ENCODE measurements at regions not wholly inside any gene's neighbourhood (a gene's known extent, or its start where the extent isn't known, plus 50 kb on each side); places are given as distances from the start of the nearest gene placed in this dataset.

DNA sequence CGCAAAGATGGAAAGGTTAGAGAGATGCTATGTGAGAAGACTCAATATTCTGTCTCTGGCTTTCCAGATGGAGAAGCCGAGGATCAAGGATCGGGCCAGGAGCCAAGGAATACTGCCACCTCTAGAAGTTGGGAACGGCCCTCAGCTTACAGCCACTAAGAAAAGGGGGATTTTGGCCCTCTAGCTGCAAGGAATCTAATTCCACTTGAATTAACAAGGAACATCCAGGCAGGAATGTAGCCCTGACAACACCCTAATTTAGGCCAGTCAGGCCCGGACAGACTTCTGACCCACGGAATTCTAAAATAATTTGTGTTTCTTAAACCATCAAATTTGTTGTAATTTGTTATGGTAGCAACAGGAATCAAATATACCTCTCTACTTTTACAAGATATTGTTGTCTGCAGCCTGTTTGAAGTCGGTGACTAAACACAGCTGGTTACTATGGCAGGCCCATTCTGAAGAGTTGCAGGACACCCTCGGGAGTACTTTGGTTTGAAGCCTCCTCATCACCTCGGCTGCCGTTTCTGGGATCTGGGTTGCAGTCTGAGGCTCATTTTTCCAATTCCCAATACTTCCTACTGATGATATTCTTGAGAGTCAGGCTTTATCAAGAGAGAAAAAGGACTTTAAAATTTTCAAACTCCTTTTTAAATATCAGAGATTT is 1131.2 kb downstream of the TSN start:
- TF ChIP-seq POLR2AphosphoS5 (IDR thresholded peaks at IDR 0.05; ENCODE audit: low read depth, low read length) (no peak), SIN3A (IDR thresholded peaks at IDR 0.05; ENCODE audit: borderline replicate concordance, insufficient read depth, low read length) (no peak), TAF1 (IDR thresholded peaks at IDR 0.05; ENCODE audit: borderline replicate concordance, insufficient read depth, low read length) (no peak), FOXP2 (optimal IDR thresholded peaks at IDR 0.05; ENCODE audit: borderline replicate concordance, extremely low read depth, extremely low read length, insufficient read depth) (no peak)
- TF ChIP-seq, protein P1, sequence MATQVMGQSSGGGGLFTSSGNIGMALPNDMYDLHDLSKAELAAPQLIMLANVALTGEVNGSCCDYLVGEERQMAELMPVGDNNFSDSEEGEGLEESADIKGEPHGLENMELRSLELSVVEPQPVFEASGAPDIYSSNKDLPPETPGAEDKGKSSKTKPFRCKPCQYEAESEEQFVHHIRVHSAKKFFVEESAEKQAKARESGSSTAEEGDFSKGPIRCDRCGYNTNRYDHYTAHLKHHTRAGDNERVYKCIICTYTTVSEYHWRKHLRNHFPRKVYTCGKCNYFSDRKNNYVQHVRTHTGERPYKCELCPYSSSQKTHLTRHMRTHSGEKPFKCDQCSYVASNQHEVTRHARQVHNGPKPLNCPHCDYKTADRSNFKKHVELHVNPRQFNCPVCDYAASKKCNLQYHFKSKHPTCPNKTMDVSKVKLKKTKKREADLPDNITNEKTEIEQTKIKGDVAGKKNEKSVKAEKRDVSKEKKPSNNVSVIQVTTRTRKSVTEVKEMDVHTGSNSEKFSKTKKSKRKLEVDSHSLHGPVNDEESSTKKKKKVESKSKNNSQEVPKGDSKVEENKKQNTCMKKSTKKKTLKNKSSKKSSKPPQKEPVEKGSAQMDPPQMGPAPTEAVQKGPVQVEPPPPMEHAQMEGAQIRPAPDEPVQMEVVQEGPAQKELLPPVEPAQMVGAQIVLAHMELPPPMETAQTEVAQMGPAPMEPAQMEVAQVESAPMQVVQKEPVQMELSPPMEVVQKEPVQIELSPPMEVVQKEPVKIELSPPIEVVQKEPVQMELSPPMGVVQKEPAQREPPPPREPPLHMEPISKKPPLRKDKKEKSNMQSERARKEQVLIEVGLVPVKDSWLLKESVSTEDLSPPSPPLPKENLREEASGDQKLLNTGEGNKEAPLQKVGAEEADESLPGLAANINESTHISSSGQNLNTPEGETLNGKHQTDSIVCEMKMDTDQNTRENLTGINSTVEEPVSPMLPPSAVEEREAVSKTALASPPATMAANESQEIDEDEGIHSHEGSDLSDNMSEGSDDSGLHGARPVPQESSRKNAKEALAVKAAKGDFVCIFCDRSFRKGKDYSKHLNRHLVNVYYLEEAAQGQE (IDR thresholded peaks at IDR 0.05; ENCODE audit: insufficient read depth in 1 of 2, low read depth in 2 of 2, low read length in 2 of 2) = no peak

DNA sequence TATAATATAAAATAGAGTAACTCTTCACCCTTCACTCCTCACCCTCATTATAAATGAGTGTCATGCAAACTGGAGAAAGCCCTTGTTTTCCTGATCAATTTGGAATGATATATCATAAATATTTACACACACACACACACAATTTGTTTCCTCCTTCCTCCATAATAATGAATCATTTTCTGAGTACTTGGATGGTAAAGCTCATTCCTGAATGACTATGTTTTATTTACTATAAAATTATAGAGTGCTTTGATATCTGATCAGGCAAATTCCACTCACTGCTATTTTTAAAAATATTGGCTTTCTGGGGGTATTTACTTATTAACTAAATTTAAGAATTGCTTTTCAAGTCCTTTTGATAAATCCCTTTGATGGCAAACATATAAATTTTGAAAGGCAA is 1125.5 kb upstream of the CNTNAP5 start:
- no peak for TF ChIP-seq TAF1 (IDR thresholded peaks at IDR 0.05; ENCODE audit: borderline replicate concordance, insufficient read depth, low read length)
- no peak for TF ChIP-seq POLR2AphosphoS5 (IDR thresholded peaks at IDR 0.05; ENCODE audit: low read depth, low read length)
- TF ChIP-seq SIN3A (IDR thresholded peaks at IDR 0.05; ENCODE audit: borderline replicate concordance, insufficient read depth, low read length) = no peak
- TF ChIP-seq, protein P1 (IDR thresholded peaks at IDR 0.05; ENCODE audit: insufficient read depth in 1 of 2, low read depth in 2 of 2, low read length in 2 of 2) = no peak
- no peak for TF ChIP-seq FOXP2 (optimal IDR thresholded peaks at IDR 0.05; ENCODE audit: borderline replicate concordance, extremely low read depth, extremely low read length, insufficient read depth)

DNA sequence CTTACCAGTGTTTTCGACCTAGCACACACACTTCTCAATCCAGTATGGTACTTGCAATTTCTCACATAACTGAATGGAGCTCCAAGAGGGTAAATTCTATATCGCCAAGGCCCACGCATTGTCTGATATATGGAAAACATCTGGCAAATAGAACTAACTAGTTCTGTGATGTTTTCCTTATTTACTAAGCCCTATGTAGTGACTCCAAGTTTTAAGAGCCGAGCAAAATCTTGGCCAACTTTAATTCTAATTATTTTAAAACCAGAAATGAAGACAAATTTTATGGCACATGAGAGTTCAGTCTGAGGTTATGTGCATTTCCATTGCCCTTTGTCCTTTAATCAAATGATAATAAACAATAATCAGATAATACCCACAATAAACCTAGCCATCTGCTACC is 1119.7 kb upstream of the CNTNAP5 start:
- TF ChIP-seq, protein P1 (IDR thresholded peaks at IDR 0.05; ENCODE audit: insufficient read depth in 1 of 2, low read depth in 2 of 2, low read length in 2 of 2) = no peak

DNA sequence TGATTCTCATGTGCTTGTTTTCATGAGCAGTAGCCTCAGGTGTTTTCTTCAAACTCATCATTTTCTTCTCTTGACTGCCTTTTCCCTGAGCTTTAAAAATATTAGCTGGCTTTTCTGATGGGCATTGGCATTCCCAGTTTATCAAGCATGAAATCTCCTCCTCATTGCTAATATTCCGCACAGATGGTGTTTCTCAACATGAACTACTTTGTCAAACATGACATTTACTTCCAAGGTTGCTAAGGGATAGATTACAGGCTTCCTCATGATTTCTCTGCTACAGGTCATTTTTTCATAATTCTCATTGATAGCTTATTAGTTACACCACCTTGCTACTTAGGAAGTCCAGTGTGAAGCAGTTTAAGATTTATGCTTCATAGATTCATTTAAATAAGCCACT is 1116.9 kb upstream of the CNTNAP5 start:
- TF ChIP-seq SIN3A (IDR thresholded peaks at IDR 0.05; ENCODE audit: borderline replicate concordance, insufficient read depth, low read length) (no peak), POLR2AphosphoS5 (IDR thresholded peaks at IDR 0.05; ENCODE audit: low read depth, low read length) (no peak)

DNA sequence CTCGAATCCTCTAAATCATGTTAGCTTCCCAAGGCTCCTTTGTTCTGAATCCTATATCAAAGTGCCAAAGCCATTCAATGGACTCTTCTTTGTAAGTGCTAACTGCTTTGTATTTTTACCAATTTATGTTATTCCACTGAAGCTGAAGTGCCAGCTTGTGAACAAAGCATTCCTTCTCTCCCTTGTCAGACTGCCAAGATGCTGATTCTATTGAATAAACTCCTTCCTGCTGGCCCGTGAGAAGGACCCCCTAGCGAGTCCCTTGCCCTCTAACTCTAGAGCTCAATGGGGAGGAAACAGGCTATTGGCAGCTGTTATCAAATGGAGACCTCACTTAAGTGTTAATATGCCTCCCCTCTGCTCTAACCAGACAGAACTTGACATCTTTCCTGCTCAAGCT is 1097.9 kb upstream of the CNTNAP5 start:
- no peak for TF ChIP-seq FOXP2 (optimal IDR thresholded peaks at IDR 0.05; ENCODE audit: borderline replicate concordance, extremely low read depth, extremely low read length, insufficient read depth)
- TF ChIP-seq SIN3A (IDR thresholded peaks at IDR 0.05; ENCODE audit: borderline replicate concordance, insufficient read depth, low read length) = no peak
- TF ChIP-seq POLR2AphosphoS5 (IDR thresholded peaks at IDR 0.05; ENCODE audit: low read depth, low read length) = no peak
- TF ChIP-seq TAF1 (IDR thresholded peaks at IDR 0.05; ENCODE audit: borderline replicate concordance, insufficient read depth, low read length) = no peak
- TF ChIP-seq, protein P1 (IDR thresholded peaks at IDR 0.05; ENCODE audit: insufficient read depth in 1 of 2, low read depth in 2 of 2, low read length in 2 of 2) = no peak

All from PFSK-1 (cell line).